ENCODE measurements at regions not wholly inside any gene's neighbourhood (a gene's known extent, or its start where the extent isn't known, plus 50 kb on each side); places are given as distances from the start of the nearest gene placed in this dataset.

- Histone ChIP-seq H3K4me3 (ENCODE audit: low read depth, low read length) (no peak overlapping the region), H3K36me3 (ENCODE audit: control insufficient read depth in 2 of 2, insufficient read depth in 1 of 2, low read length in 2 of 2) (no peaks in the 10 kb centered on the region), H3K9me3 (ENCODE audit: control insufficient read depth, insufficient read depth, low read depth, low read length) (no peaks in the 10 kb centered on the region), H3K27ac (ENCODE audit: extremely low read depth, low read depth, low read length) (no peak overlapping the region), H3K4me1 (ENCODE audit: control insufficient read depth, insufficient read depth, low read length) (no peaks in the 10 kb centered on the region; the same call in 1 of the 2 replicates)
- CTCF ChIA-PET: no interaction called here
- POLR2A ChIA-PET: no interaction called here
- TF ChIP-seq ZSCAN4 (tag by site-specific recombination; IDR thresholded peaks at IDR 0.05) (peak; percentile 35; the same call in 1 of the 2 replicates), KLF9 (tag by site-specific recombination; IDR thresholded peaks at IDR 0.05; ENCODE audit: low read depth) (no peak)
These were observed 236.6 kb downstream of the DEPDC1B start for GRCh38 chr5:60463179-60463868.

- no peak for TF ChIP-seq ZNF398 (tag by site-specific recombination; IDR thresholded peaks at IDR 0.05)
- TF ChIP-seq ZBTB7A (tag by site-specific recombination; IDR thresholded peaks at IDR 0.05; ENCODE audit: low read depth): no peak
- no peak for TF ChIP-seq GFI1B (tag by site-specific recombination; IDR thresholded peaks at IDR 0.05)
- TF ChIP-seq ZNF561 (tag by site-specific recombination; IDR thresholded peaks at IDR 0.05; ENCODE audit: borderline replicate concordance): no peak
- no peak for TF ChIP-seq ZBTB44 (tag by site-specific recombination; IDR thresholded peaks at IDR 0.05)
- TF ChIP-seq ZNF146 (tag by site-specific recombination; IDR thresholded peaks at IDR 0.05): no peak
- no peak for TF ChIP-seq ZNF776 (tag by site-specific recombination; IDR thresholded peaks at IDR 0.05; ENCODE audit: borderline replicate concordance)
- TF ChIP-seq ZSCAN5A (tag by site-specific recombination; IDR thresholded peaks at IDR 0.05): no peak
- no peak for TF ChIP-seq ZBTB1 (tag by site-specific recombination; IDR thresholded peaks at IDR 0.05)
- no peak for TF ChIP-seq ZNF221 (tag by site-specific recombination; IDR thresholded peaks at IDR 0.05; ENCODE audit: borderline replicate concordance)
- TF ChIP-seq PRDM1 (tag by site-specific recombination; IDR thresholded peaks at IDR 0.05): no peak
- no peak for TF ChIP-seq ZNF549 (tag by site-specific recombination; IDR thresholded peaks at IDR 0.05)
- TF ChIP-seq ZNF624 (tag by site-specific recombination; IDR thresholded peaks at IDR 0.05): no peak
- TF ChIP-seq ZNF10 (tag by site-specific recombination; IDR thresholded peaks at IDR 0.05): no peak
- TF ChIP-seq ZNF660 (tag by site-specific recombination; IDR thresholded peaks at IDR 0.05): no peak
- TF ChIP-seq ZNF302 (tag by site-specific recombination; IDR thresholded peaks at IDR 0.05; ENCODE audit: low read depth): no peak
- no peak for TF ChIP-seq ZNF610 (tag by site-specific recombination; IDR thresholded peaks at IDR 0.05; ENCODE audit: borderline replicate concordance)
- TF ChIP-seq ZNF529 (tag by site-specific recombination; IDR thresholded peaks at IDR 0.05; ENCODE audit: insufficient replicate concordance): no peak
- TF ChIP-seq PRDM10 (tag by site-specific recombination; IDR thresholded peaks at IDR 0.05): no peak
- no peaks in the 10 kb centered on the region for H3K9me3 ChIP-seq (ENCODE audit: control insufficient read depth, insufficient read depth, low read depth, low read length)
- no peak overlapping the region for H3K4me3 ChIP-seq (ENCODE audit: low read depth, low read length)
- CTCF ChIA-PET: interaction anchor here (1.0 kb wide), 1 partner anchor 164 kb away, joined by 3 read pairs; no protein-coding TSS in a partner anchor
- no peaks in the 10 kb centered on the region for H3K36me3 ChIP-seq (ENCODE audit: control insufficient read depth in 2 of 2, insufficient read depth in 1 of 2, low read length in 2 of 2)
- POLR2A ChIA-PET: no interaction called here
- no peak overlapping the region for H3K27ac ChIP-seq (ENCODE audit: extremely low read depth, low read depth, low read length)
- H3K4me1 ChIP-seq (ENCODE audit: control insufficient read depth, insufficient read depth, low read length): no peaks in the 10 kb centered on the region; the same call in 1 of the 2 replicates
These were observed 241.3 kb downstream of the DEPDC1B start for GRCh38 chr5:60458666-60459065.
